Activated CD4-positive, alpha-beta T cell treated with anti-CD3 and anti-CD28 coated beads for 4 hours (primary cell): ENCODE measurements at regions not wholly inside any gene's neighbourhood (a gene's known extent, or its start where the extent isn't known, plus 50 kb on each side); places are given as distances from the start of the nearest gene placed in this dataset.
"Not testable (repeated sequence)": the region's sequence is repeated elsewhere in the genome, so short reads cannot be mapped to it uniquely, and the experiment has no call there.

Experiments
- DNase-seq, 2 donors: peaks; one replicate each; pipeline ENCODE4 v3.0.0-alpha.2; 2020

DNA sequence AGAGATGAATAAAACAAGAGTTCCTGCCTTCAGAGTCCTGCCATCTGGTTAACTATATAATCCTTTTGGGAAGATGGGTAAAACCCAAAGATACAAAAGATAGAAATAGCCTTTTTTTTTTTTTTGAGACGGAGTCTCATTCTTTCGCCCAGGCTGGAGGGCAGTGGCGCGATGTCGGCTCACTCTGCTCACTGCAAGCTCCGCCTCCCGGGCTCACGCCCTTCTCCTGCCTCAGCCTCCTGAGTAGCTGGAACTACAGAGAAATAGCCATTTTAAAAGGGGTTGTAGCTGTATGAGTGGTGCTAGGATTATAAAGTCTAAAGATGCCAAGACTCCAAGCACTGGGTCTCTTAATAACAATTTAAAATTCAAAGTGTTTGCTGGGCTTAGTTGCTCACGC is 97.2 kb downstream of the KDR start:
- no peak for DNase-seq

- no peak for DNase-seq
Observed at GRCh38 chr4:55027596-55027995, 97.8 kb downstream of the KDR start.

DNA sequence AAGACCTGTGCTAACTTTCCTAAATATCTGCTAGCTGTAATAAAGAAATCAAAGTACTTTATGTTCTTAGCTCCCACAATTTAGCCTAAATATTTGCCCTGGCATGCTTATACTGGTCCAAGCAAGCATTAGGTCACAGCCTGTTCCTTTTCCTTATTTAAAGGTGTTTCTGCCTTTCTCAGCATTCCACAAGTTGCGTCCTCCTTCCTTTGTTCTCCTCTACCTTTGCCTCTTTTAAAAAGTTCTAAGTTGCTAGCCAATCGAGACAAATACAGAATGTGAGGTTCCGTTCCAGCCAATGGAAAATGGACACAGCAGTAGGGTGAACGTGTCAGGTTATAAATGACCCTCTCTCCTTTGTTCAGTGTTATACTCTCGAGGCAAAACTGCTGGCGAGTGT is 99.9 kb downstream of the KDR start:
- not testable (repeated sequence) for DNase-seq

DNA sequence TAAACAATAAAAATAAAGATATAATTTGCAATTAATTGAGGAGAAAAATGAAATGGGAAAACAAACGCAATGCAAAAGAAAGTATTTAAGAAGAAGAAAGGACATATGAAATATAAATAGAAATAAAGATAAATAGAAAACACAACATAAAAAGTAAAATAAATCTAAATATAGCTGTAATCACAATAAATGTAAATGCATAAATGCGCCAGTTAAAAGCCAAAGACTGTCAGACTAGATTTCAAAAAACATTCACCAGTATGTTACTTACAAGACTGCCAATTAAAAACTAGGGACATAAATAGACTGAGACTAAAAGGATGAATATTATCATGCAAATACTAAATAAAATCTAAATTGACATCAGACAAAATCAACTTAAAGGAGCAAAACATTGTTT is 102.4 kb downstream of the KDR start:
- DNase-seq: no peak

DNA sequence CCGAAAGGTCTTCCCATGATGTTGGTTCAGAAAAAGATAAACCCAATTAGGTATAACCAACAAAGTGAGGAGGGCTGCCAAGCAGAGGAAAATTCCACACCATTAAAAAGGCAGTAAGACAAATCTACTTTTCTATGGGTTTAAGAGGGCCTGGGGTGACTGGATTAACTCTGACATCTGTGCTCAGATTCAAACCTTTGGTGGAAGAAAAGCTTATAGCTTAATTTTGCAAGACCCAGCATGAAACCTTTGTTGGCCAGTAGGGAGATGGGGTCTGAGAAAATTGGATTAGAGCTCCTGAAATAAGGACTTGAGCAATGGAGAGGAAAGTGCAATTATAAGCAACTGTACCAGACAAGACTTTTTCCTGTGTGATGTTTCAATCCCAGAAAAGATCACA is 104.2 kb downstream of the KDR start:
- DNase-seq: no peak

DNA sequence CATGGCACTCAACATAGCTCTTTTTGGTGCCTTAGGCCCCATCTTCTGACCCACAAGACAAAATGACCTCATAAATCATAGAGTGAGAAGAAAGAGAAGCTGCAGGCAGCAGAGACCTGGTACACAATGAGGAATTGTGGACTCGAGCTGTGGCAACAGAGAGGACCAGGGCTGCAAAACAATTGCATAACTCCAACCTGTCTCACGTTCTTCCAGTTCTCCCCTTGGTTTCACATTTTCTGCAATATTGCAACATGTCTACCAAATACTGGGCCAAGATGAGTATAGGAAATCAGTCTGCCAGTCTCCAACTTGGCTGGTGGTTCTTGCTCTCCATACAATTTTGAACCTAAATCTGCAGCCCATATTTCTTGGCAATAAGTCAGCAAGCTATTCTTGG is 105.3 kb downstream of the KDR start:
- DNase-seq: no peak

- DNase-seq: no peak
Observed at GRCh38 chr4:55018978-55019377, 106.4 kb downstream of the KDR start.

DNA sequence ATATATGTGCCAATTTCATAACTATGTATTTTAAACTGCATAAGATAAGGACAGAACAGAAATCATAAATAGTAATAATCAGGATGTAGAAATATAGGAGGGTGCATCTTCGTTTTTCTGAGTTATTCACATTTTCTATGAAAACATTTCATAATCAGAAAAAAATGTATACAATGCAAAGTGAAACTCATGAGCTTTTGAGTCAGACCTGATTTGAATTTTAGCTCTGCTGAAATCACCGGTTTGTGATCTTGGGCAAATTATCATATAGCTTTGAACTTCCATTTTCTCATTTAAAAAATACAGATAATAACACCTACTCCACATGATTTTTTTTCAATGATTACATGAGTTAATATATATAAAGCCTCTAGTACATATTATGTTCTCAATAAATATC is 106.9 kb downstream of the KDR start:
- DNase-seq: no peak

DNA sequence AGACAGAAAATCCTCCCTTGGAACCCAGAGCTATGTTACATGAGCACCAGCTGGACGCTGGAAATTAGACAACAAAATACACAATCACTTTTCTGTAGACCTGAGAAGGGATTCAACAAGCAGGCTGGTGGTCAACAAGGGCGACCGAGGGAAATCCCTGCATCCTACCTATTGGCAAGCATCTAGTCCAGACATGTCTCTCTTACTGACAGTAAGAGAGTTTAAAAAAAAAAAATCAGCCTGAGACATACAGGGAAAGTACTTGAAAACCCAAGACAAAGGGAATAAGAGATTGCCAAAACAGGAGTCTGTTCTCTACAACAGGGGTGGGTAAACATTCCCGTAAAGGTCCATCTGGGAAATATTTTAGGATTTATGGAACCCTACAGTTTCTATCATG is 108.0 kb downstream of the KDR start:
- no peak for DNase-seq

DNA sequence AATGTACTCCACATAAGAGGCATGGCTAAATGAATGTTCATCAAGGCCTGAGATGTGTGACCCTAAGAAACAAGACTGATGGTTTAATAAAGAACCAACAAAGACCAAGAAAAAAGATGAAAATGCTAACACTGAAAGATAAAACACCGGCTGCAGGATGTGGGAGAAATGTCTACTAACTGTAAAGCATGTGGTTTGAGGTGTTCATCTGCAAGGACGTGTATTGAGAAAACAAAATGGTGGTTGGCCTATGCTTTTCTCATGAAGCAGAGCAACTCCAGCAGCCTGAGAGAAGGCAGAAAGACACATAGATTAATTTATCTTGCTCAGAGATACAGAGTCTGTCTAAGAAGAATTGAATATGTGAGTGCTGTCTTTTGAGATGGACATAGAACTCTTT is 109.3 kb downstream of the KDR start:
- no peak for DNase-seq

GRCh38 chr4:55014876-55015275 is 110.5 kb downstream of the KDR start:
- no peak for DNase-seq

GRCh38 chr4:55013431-55013955 is 111.9 kb downstream of the KDR start:
- no peak for DNase-seq

DNA sequence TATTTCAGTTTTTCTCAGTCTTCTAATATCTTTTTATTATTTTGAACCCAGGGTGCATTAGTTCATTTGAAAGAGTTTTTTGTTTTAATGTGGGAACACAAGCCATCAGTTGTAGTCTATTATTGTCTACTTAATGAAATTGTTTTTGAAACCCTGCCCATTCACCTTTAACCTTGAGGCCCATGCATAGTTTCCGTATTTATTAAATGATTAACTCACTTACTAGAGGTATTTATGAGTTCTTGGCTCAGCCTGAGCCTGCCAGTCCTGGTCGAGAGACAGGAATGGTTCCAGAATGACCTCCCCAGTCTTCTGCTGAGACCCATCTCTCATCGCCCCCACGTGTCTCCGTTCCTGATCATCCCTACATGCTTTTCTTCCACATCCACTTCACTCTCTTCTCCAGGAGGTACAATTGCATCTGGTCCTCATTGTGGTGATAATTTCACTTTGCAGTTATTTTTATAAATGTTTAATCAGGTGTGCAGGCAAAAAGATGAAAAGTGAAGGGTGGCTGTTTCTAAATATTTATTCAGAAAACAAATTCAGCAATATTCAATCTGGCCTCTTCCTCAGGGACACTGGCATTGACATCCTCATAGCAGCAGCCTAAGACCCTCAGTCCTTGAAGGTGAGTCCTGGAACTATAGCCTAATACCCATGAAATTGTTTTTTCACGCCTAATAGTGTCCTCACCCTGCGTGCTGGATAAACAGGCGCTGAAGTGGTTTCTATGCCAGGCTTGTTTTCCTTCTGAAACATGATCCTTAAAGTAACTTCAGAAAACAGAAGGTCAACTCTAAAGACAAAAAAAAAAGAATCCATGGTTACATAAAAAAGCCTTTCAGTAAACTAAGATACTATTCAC is 112.8 kb downstream of the KDR start:
- no peak for DNase-seq

GRCh38 chr4:55011761-55012160 is 113.6 kb downstream of the KDR start:
- no peak for DNase-seq

DNA sequence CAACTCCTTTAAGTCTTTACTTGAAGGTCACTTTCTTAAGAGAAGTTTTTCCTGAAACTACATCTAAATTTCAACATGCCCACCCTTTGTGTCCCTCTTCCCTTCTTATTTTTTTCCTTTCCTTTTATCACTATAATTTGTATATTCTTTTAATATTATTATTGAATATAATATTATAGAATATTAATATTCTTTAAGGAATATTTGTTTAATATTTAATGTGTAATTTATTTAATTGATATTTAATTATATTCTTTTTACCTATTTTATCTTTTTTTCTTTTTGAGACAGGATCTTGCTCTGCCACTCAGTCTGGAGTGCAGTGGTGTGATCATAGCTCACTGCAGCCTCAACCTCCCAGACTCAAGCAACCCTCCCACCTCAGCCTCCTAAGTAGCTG is 114.8 kb downstream of the KDR start:
- DNase-seq: no peak

- no peak for DNase-seq
Observed at GRCh38 chr4:55008166-55009056, 117.0 kb downstream of the KDR start.

DNA sequence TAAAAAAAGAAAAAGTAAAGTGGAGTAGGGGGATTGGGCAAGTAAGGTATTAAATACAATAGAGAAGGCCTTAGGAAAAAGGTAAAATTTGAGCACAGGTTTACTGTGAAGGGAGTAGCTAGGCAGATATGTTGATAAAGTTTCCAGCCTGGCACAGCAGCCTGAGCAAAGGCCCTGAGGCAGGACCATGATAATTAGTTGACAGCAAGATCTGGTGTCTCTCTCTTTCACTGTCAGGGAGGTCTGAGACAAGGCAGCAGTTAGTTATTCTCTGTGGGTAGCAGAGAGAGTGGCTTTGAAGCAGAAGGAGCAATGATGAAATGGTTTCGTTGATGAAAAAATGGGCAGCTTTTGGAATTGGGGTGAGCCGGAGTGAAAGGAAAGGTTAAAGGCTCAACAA is 119.5 kb downstream of the KDR start:
- DNase-seq: no peak

DNA sequence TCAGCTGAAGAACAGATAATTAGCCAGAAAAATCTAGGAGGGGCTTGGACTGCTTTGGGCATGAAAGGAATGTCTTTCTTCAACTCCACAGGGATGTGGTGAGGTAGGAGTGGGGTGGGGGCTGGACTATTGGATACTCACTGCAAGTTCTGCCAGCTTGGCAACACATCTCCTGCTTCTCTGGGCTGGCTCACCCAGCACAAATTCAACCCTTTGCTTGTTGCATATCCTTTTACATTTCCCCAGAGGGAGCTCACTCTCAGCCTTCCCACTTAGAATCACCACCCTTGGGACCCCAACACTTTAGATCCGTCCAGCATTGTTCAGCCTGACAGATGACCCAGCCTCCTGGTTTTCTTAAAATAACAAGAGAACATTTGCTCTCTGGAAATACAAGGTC is 120.6 kb downstream of the KDR start:
- no peak for DNase-seq

DNA sequence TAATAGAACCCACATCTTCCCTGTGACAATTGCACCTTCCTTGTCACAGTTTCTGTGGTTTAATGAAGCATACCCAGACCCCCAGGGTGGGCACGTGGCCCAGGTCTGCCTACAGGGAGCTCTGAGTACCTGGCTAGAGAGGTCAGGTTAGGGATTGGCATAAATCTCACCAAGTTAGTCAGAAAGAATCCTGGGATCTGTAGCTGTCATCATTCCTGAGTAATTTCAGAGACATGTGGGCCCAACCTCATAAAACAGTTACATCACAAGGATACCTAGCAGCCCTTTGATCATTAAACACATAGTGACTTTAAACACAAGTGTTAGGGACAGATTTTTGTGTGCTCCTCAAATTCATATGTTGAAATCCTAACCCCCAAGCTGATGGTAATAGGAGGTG is 123.0 kb downstream of the KDR start:
- no peak for DNase-seq

GRCh38 chr4:55001538-55001937 is 123.9 kb downstream of the KDR start:
- DNase-seq: no peak

- DNase-seq: no peak
Observed at GRCh38 chr4:54999003-54999402, 126.4 kb downstream of the KDR start.

DNA sequence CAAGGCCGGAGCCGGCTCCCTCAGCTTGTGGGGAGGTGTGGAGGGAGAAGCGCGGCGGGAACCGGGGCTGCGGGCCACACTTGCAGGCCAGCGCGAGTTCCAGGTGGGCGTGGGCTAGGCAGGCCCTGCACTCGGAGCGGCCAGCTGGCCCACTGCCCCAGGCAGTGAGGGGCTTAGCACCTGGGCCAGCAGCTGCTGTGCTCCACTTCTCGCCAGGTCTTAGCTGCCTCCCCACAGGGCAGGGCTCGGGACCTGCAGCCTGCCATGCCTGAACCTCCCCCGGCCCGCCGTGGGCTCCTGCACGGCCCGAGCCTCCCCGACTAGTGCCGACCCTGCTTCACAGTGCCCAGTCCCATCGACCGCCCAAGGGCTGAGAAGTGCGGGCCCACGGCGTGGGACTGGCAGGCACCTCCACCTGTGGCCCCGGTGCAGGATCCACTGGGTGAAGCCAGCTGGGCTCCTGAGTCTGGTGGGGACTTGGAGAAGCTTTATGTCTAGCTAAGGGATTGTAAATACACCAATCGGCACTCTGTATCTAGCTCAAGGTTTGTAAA is 131.8 kb downstream of the KDR start:
- DNase-seq: not testable (repeated sequence)

DNA sequence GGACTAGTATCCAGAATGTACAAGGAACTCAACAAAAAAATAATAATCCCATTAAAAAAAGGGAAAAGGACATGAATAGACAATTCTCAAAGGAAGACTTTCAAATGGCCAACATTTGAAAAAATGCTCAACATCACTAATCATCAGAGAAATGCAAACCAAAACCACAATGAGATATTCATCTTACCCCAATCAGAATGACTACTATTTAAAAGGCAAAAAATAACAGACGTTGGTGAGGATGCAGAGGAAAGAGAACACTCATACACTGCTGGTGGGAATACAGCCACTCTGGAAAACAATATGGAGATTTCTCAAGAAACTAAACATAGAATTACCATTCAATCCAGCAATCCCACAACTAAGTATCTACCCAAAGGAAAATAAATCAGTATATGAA is 133.1 kb downstream of the KDR start:
- DNase-seq: no peak

DNA sequence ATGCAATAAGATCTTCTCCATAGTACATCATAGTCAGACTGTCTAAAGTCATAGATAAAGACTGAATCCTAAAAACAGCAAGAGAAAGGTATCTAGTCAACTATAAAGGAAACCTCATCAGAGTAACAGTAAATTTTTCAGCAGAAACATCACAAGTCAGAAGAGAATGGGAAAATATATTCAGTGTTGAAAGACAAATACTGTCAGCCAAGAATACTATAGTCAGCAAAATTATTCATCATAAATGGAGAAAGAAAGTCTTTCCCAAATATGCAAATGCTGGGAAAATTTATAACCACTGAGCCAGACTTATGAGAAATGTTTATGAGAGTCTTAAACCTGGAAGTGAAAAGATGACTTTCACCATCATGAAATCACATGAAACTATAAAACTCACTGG is 136.7 kb downstream of the KDR start:
- DNase-seq: no peak
